ENCODE measurements at regions not wholly inside any gene's neighbourhood (a gene's known extent, or its start where the extent isn't known, plus 50 kb on each side); places are given as distances from the start of the nearest gene placed in this dataset.

DNA sequence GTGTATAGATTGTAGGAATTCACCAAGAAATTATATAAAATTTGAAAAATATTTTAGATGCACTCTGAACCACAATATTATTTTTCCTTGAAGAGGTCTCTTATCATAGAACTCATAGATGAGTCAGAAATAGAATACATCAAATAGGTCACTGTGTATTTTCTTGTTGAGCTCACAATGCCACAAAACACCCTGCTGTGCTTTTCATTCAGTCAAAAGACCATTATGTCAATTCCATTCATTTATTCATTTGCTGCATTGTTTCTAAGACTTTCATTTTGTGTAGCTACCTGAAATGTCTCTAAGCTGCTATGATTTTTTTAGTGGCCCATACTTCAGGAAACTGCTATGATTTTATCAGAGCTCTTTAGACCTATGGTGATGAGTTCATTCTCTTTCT is 231.9 kb upstream of the AVPR1A start:
- Histone ChIP-seq H3K27me3 (ENCODE audit: insufficient read depth, low read length) (no peaks in the 10 kb centered on the region), H2AFZ (ENCODE audit: low read length) (no peak overlapping the region), H3K36me3 (ENCODE audit: insufficient read depth, low read length) (no peaks in the 10 kb centered on the region), H3K27ac (ENCODE audit: low read depth, low read length, poor library complexity, severe bottlenecking) (no peak overlapping the region), H3K4me2 (ENCODE audit: low read length) (no peak overlapping the region), H3K9ac (ENCODE audit: low read length) (no peak overlapping the region), H3K79me2 (ENCODE audit: insufficient read depth, low read length) (no peaks in the 10 kb centered on the region), H3K4me1 (ENCODE audit: insufficient read depth, low read length, severe bottlenecking) (no peaks in the 10 kb centered on the region), H3F3A (ENCODE audit: insufficient read depth, low read length) (no peaks in the 10 kb centered on the region), H3K9me3 (ENCODE audit: low read length) (no peaks in the 10 kb centered on the region), H4K20me1 (ENCODE audit: insufficient read depth, low read length) (no peaks in the 10 kb centered on the region), H3K4me3 (ENCODE audit: low read depth, low read length, poor library complexity, severe bottlenecking) (no peak overlapping the region), H3K9me2 (ENCODE audit: low read depth, low read length) (no peaks in the 10 kb centered on the region)
- TF ChIP-seq, protein P1, sequence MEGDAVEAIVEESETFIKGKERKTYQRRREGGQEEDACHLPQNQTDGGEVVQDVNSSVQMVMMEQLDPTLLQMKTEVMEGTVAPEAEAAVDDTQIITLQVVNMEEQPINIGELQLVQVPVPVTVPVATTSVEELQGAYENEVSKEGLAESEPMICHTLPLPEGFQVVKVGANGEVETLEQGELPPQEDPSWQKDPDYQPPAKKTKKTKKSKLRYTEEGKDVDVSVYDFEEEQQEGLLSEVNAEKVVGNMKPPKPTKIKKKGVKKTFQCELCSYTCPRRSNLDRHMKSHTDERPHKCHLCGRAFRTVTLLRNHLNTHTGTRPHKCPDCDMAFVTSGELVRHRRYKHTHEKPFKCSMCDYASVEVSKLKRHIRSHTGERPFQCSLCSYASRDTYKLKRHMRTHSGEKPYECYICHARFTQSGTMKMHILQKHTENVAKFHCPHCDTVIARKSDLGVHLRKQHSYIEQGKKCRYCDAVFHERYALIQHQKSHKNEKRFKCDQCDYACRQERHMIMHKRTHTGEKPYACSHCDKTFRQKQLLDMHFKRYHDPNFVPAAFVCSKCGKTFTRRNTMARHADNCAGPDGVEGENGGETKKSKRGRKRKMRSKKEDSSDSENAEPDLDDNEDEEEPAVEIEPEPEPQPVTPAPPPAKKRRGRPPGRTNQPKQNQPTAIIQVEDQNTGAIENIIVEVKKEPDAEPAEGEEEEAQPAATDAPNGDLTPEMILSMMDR (IDR thresholded peaks at IDR 0.05; ENCODE audit: low read length): no peak
- no peak for TF ChIP-seq EZH2 (IDR thresholded peaks at IDR 0.05; ENCODE audit: borderline replicate concordance, low read length)

DNA sequence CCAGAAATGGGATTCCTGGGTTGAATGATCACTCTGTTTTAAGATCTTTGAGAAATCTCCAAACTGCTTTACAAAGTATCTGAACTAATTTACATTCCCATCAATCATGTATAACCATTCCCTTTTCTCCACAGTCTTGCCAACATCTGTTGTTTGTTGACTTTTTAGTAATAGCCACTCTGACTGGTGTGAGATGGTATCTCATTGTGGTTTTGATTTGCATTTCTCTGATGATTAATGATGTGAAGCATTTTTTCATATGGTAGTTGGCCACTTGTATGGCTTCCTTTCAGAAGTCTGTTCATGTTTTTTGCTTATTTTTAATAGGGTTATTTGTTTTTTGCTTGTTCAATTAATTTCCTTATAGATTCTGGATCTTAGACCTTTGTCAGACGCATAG is 211.8 kb upstream of the AVPR1A start:
- Histone ChIP-seq H3K36me3 (ENCODE audit: insufficient read depth, low read length) (no peaks in the 10 kb centered on the region), H3K4me2 (ENCODE audit: low read length) (no peak overlapping the region), H3K4me1 (ENCODE audit: insufficient read depth, low read length, severe bottlenecking) (no peaks in the 10 kb centered on the region), H3K27me3 (ENCODE audit: insufficient read depth, low read length) (no peaks in the 10 kb centered on the region), H2AFZ (ENCODE audit: low read length) (no peak overlapping the region), H3K79me2 (ENCODE audit: insufficient read depth, low read length) (no peaks in the 10 kb centered on the region), H3K4me3 (ENCODE audit: low read depth, low read length, poor library complexity, severe bottlenecking) (no peak overlapping the region), H4K20me1 (ENCODE audit: insufficient read depth, low read length) (no peaks in the 10 kb centered on the region), H3K9me2 (ENCODE audit: low read depth, low read length) (no peaks in the 10 kb centered on the region), H3F3A (ENCODE audit: insufficient read depth, low read length) (no peaks in the 10 kb centered on the region), H3K9ac (ENCODE audit: low read length) (no peak overlapping the region), H3K9me3 (ENCODE audit: low read length) (no peaks in the 10 kb centered on the region), H3K27ac (ENCODE audit: low read depth, low read length, poor library complexity, severe bottlenecking) (no peak overlapping the region)
- TF ChIP-seq, protein P1 (IDR thresholded peaks at IDR 0.05; ENCODE audit: low read length): no peak
- TF ChIP-seq EZH2 (IDR thresholded peaks at IDR 0.05; ENCODE audit: borderline replicate concordance, low read length): no peak

- Histone ChIP-seq H3K4me3 (ENCODE audit: low read depth, low read length, poor library complexity, severe bottlenecking) (no peak overlapping the region), H2AFZ (ENCODE audit: low read length) (no peak overlapping the region), H3F3A (ENCODE audit: insufficient read depth, low read length) (no peaks in the 10 kb centered on the region), H3K27me3 (ENCODE audit: insufficient read depth, low read length) (no peaks in the 10 kb centered on the region), H3K9ac (ENCODE audit: low read length) (no peak overlapping the region), H3K4me1 (ENCODE audit: insufficient read depth, low read length, severe bottlenecking) (no peaks in the 10 kb centered on the region), H4K20me1 (ENCODE audit: insufficient read depth, low read length) (no peaks in the 10 kb centered on the region), H3K9me3 (ENCODE audit: low read length) (no peaks in the 10 kb centered on the region), H3K4me2 (ENCODE audit: low read length) (no peak overlapping the region), H3K9me2 (ENCODE audit: low read depth, low read length) (no peaks in the 10 kb centered on the region), H3K79me2 (ENCODE audit: insufficient read depth, low read length) (no peaks in the 10 kb centered on the region), H3K36me3 (ENCODE audit: insufficient read depth, low read length) (no peaks in the 10 kb centered on the region), H3K27ac (ENCODE audit: low read depth, low read length, poor library complexity, severe bottlenecking) (no peak overlapping the region)
- TF ChIP-seq, protein P1 (IDR thresholded peaks at IDR 0.05; ENCODE audit: low read length): no peak
- TF ChIP-seq EZH2 (IDR thresholded peaks at IDR 0.05; ENCODE audit: borderline replicate concordance, low read length): no peak
Observed at GRCh38 chr12:63362166-63362565, 211.2 kb upstream of the AVPR1A start.
